Breast epithelium (tissue), 3 donors: ENCODE measurements at regions not wholly inside any gene's neighbourhood (a gene's known extent, or its start where the extent isn't known, plus 50 kb on each side); places are given as distances from the start of the nearest gene placed in this dataset.

Experiments used
- POLR2A ChIP-seq: fragments of 450-650 bp; IDR thresholded peaks from one replicate; pipeline ENCODE4 v1.6.1; 2016; ENCODE audit warnings: antibody characterized with exemption, mild to moderate bottlenecking, moderate library complexity
- TF ChIP-seq, protein P1 (sequence below), 3 donors: fragments of 450-650 bp; IDR thresholded peaks; one replicate each; pipeline ENCODE4 v1.5.1; 2016 to 2017; ENCODE audit warnings: antibody characterized with exemption in 3 of 3, mild to moderate bottlenecking in 3 of 3, moderate library complexity in 3 of 3

DNA sequence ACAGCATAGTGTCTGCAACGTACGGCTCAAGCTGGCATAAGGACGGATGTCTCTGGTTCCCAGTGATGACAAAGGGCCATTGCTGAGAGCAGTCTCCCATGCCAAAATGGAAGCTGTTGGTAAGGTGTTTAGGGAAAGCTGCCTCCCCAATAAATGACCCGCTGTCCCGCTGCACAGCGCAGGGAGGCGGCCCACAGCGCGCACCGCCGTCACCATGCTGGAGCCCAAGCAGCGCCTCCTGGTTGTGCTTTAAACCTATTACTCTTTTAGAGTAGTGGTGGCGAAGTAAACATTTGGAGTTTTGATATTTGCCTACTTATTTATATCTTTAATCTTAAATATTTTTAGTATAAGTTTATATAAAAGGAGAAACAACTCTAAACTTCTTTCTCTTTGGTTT, 70.4 kb upstream of the C5orf63 start:
- TF ChIP-seq, protein P1, sequence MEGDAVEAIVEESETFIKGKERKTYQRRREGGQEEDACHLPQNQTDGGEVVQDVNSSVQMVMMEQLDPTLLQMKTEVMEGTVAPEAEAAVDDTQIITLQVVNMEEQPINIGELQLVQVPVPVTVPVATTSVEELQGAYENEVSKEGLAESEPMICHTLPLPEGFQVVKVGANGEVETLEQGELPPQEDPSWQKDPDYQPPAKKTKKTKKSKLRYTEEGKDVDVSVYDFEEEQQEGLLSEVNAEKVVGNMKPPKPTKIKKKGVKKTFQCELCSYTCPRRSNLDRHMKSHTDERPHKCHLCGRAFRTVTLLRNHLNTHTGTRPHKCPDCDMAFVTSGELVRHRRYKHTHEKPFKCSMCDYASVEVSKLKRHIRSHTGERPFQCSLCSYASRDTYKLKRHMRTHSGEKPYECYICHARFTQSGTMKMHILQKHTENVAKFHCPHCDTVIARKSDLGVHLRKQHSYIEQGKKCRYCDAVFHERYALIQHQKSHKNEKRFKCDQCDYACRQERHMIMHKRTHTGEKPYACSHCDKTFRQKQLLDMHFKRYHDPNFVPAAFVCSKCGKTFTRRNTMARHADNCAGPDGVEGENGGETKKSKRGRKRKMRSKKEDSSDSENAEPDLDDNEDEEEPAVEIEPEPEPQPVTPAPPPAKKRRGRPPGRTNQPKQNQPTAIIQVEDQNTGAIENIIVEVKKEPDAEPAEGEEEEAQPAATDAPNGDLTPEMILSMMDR (IDR thresholded peaks at IDR 0.05), result no peak
- no peak for TF ChIP-seq POLR2A
